KMS-11 (cell line): ENCODE measurements at regions not wholly inside any gene's neighbourhood (a gene's known extent, or its start where the extent isn't known, plus 50 kb on each side); places are given as distances from the start of the nearest gene placed in this dataset.

ENCODE experiments used
- H2AFZ ChIP-seq: fragments of 200-600 bp; sonication (generic); 2 replicates; pipeline ENCODE4 v1.6.1; 2016; ENCODE audit warnings: antibody characterized with exemption, mixed run types, low read depth
- H3K27ac ChIP-seq: fragments of 200-600 bp; sonication (generic); 2 replicates; pipeline ENCODE4 v1.6.1; 2016; ENCODE audit warnings: mild to moderate bottlenecking, mixed run types
- H3K27me3 ChIP-seq: fragments of 200-600 bp; sonication (generic); 2 replicates; pipeline ENCODE4 v1.6.1; 2017; ENCODE audit warnings: mild to moderate bottlenecking, low read depth, mixed run types, moderate library complexity; ENCODE audit not compliant: insufficient read depth
- H3K36me3 ChIP-seq: fragments of 200-600 bp; sonication (generic); 2 replicates; pipeline ENCODE4 v1.6.1; 2017; ENCODE audit warnings: mild to moderate bottlenecking, mixed run types; ENCODE audit not compliant: insufficient read depth
- H3K4me1 ChIP-seq: fragments of 200-600 bp; sonication (generic); 2 replicates; pipeline ENCODE4 v1.6.1; 2016; ENCODE audit warnings: mild to moderate bottlenecking, low read depth, mixed run types; ENCODE audit not compliant: poor library complexity, severe bottlenecking
- H3K4me2 ChIP-seq: fragments of 200-600 bp; sonication (generic); 2 replicates; pipeline ENCODE4 v1.7.0; 2016; ENCODE audit warnings: mild to moderate bottlenecking, mixed run types
- H3K4me3 ChIP-seq: fragments of 200-600 bp; sonication (generic); IDR thresholded peaks from 2 replicates; pipeline ENCODE4 v1.6.1; 2017; ENCODE audit warnings: low read depth, low read length, mixed read lengths; ENCODE audit not compliant: insufficient read depth
- H3K79me2 ChIP-seq: fragments of 200-600 bp; sonication (generic); 2 replicates; pipeline ENCODE4 v1.6.1; 2016; ENCODE audit warnings: low read depth, mixed run types; ENCODE audit not compliant: insufficient read depth
- H3K9ac ChIP-seq: fragments of 200-600 bp; sonication (generic); 2 replicates; pipeline ENCODE4 v1.6.1; 2016; ENCODE audit warnings: mild to moderate bottlenecking, mixed run types
- H4K20me1 ChIP-seq: fragments of 200-600 bp; sonication (generic); 2 replicates; pipeline ENCODE4 v1.6.1; 2016; ENCODE audit warnings: mild to moderate bottlenecking, mixed run types; ENCODE audit not compliant: insufficient read depth
- TF ChIP-seq, protein P1 (sequence below): fragments of 200-600 bp; sonication (generic); conservative IDR thresholded peaks from 2 replicates; pipeline ENCODE4 v1.6.1; 2017; ENCODE audit warnings: low read depth, mild to moderate bottlenecking, antibody characterized with exemption, low read length, moderate library complexity, mixed read lengths

DNA sequence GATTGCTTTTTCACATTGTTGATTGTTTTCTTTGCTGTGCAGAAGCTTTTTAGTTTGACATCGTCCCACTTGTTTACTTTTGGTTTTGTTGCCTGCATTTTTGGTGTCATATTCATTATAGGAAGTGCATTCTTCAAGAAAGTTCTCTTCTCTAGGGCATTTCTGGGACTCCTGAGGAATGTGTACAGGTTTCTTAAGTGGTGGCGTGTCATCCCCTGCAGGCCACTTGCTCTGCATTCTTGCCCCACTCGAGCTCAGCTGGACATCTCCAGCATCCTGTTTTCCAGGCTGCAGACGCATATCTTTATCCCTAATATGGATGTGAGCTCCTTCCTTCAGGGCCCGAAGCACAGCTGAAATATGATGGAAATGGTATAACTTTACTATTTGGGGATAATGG is 255.6 kb upstream of the HABP2 start:
- no peak overlapping the region for H3K4me3 ChIP-seq
- H3K27me3 ChIP-seq = no peaks in the 10 kb centered on the region
- TF ChIP-seq, protein P1, sequence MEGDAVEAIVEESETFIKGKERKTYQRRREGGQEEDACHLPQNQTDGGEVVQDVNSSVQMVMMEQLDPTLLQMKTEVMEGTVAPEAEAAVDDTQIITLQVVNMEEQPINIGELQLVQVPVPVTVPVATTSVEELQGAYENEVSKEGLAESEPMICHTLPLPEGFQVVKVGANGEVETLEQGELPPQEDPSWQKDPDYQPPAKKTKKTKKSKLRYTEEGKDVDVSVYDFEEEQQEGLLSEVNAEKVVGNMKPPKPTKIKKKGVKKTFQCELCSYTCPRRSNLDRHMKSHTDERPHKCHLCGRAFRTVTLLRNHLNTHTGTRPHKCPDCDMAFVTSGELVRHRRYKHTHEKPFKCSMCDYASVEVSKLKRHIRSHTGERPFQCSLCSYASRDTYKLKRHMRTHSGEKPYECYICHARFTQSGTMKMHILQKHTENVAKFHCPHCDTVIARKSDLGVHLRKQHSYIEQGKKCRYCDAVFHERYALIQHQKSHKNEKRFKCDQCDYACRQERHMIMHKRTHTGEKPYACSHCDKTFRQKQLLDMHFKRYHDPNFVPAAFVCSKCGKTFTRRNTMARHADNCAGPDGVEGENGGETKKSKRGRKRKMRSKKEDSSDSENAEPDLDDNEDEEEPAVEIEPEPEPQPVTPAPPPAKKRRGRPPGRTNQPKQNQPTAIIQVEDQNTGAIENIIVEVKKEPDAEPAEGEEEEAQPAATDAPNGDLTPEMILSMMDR = no peak
- H3K27ac ChIP-seq = no peak overlapping the region
- no peak overlapping the region for H3K4me2 ChIP-seq
- no peak overlapping the region for H3K9ac ChIP-seq
- H4K20me1 ChIP-seq = no peaks in the 10 kb centered on the region
- no peak overlapping the region for H2AFZ ChIP-seq
- H3K36me3 ChIP-seq = no peaks in the 10 kb centered on the region
- H3K79me2 ChIP-seq = no peaks in the 10 kb centered on the region
- H3K4me1 ChIP-seq = no peaks in the 10 kb centered on the region

DNA sequence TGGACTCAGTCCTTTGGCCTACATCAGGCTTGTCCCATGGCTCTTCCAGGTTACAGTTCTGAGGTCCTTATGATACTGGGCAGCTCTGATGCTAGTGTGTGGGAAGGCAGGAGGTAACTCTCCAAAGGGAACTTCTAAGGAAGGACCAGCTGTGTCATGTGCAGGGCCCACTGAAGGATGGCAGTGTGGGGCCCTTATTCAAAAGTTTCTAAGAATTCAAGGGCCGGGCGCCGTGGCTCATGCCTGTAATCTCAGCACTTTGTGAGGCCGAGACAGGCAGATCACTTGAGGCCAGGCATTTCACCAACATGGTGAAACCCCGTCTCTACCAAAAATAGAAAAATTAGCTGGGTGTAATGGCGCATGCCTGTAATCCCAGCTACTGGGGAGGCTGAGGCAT is 254.2 kb upstream of the HABP2 start:
- Histone ChIP-seq H3K9ac (no peak overlapping the region), H3K4me1 (no peaks in the 10 kb centered on the region), H4K20me1 (no peaks in the 10 kb centered on the region), H3K4me3 (no peak overlapping the region), H3K27ac (no peak overlapping the region), H2AFZ (no peak overlapping the region), H3K4me2 (no peak overlapping the region), H3K27me3 (no peaks in the 10 kb centered on the region), H3K36me3 (no peaks in the 10 kb centered on the region), H3K79me2 (no peaks in the 10 kb centered on the region)
- TF ChIP-seq, protein P1 = no peak

DNA sequence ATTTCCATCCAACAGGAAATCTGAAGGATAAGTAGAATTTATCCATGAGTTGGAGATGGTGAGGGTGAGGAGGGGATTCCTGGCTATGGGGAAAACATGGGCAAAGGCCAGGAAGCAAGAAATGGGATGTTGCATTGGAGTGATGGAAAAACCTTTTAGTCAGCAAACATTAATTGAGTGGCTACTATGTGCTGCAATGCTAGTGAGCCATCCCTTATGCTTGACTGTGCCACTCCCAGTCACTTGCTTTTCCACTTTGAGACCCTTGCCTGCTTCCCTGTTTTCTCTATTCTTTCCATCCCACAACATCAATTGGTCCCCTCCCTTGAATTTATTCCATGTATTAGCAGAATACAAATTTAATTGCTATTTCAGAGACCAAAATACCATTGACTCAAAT is 252.7 kb upstream of the HABP2 start:
- Histone ChIP-seq H2AFZ (no peak overlapping the region), H3K36me3 (no peaks in the 10 kb centered on the region), H3K4me3 (no peak overlapping the region), H3K4me1 (no peaks in the 10 kb centered on the region), H3K79me2 (no peaks in the 10 kb centered on the region), H3K4me2 (no peak overlapping the region), H3K9ac (no peak overlapping the region), H3K27ac (no peak overlapping the region), H4K20me1 (no peaks in the 10 kb centered on the region), H3K27me3 (no peaks in the 10 kb centered on the region)
- TF ChIP-seq, protein P1 = no peak

DNA sequence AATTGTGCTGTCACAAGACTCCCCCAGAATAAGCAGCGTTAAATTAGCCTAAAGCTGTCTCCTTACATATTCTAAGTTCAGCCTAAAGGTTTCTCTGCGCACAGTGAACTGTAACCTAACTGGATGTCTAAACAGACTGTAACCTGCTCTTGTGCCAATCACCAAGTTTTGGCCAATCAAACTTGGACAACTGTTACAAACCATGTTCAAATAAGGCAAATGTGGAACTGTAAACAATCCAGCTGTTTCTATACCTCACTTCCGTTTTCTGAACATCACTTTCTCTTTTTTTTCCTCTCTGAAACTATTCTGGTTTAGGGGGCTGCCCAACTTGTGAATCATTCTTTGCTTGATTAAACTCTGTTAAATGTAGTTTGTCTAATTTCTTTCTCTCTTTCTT is 252.2 kb upstream of the HABP2 start:
- no peaks in the 10 kb centered on the region for H3K79me2 ChIP-seq
- H3K4me2 ChIP-seq = no peak overlapping the region
- no peaks in the 10 kb centered on the region for H3K4me1 ChIP-seq
- H3K27me3 ChIP-seq = no peaks in the 10 kb centered on the region
- no peak overlapping the region for H2AFZ ChIP-seq
- H3K27ac ChIP-seq = no peak overlapping the region
- TF ChIP-seq, protein P1 = no peak
- H3K36me3 ChIP-seq = no peaks in the 10 kb centered on the region
- H3K9ac ChIP-seq = no peak overlapping the region
- H3K4me3 ChIP-seq = no peak overlapping the region
- H4K20me1 ChIP-seq = no peaks in the 10 kb centered on the region
